ENCODE measurements at regions not wholly inside any gene's neighbourhood (a gene's known extent, or its start where the extent isn't known, plus 50 kb on each side); places are given as distances from the start of the nearest gene placed in this dataset.

- no peak for DNase-seq
These were observed 942.6 kb downstream of the SUCLG1 start for GRCh38 chr2:83516503-83516902.

- no peak for DNase-seq
These were observed 971.6 kb downstream of the SUCLG1 start for GRCh38 chr2:83487451-83487850.

GRCh38 chr2:83481436-83481835 is 977.6 kb downstream of the SUCLG1 start:
- no peak for DNase-seq

GRCh38 chr2:83478037-83478436 is 981.0 kb downstream of the SUCLG1 start:
- no peak for DNase-seq

GRCh38 chr2:83475371-83475770 is 983.7 kb downstream of the SUCLG1 start:
- no peak for DNase-seq

GRCh38 chr2:83471655-83472054 is 987.4 kb downstream of the SUCLG1 start:
- DNase-seq: no peak

- no peak for DNase-seq
These were observed 988.2 kb downstream of the SUCLG1 start for GRCh38 chr2:83470928-83471327.

GRCh38 chr2:83464444-83464843 is 994.6 kb downstream of the SUCLG1 start:
- DNase-seq: no peak

- no peak for DNase-seq
These were observed 996.2 kb downstream of the SUCLG1 start for GRCh38 chr2:83462881-83463280.

- no peak for DNase-seq
These were observed 997.9 kb downstream of the SUCLG1 start for GRCh38 chr2:83461135-83461534.

GRCh38 chr2:83459456-83459855 is 999.6 kb downstream of the SUCLG1 start:
- DNase-seq: no peak

- DNase-seq: no peak
These were observed 1023.1 kb downstream of the SUCLG1 start for GRCh38 chr2:83435989-83436388.

GRCh38 chr2:83420993-83421392 is 1038.1 kb downstream of the SUCLG1 start:
- DNase-seq: no peak

- no peak for DNase-seq
These were observed 1064.8 kb downstream of the SUCLG1 start for GRCh38 chr2:83394134-83394904.

- DNase-seq: no peak
These were observed 1070.3 kb downstream of the SUCLG1 start for GRCh38 chr2:83388804-83389203.

GRCh38 chr2:83386549-83386948 is 1072.5 kb downstream of the SUCLG1 start:
- no peak for DNase-seq

- no peak for DNase-seq
These were observed 1080.2 kb downstream of the SUCLG1 start for GRCh38 chr2:83378921-83379320.

GRCh38 chr2:83376731-83377130 is 1082.3 kb downstream of the SUCLG1 start:
- DNase-seq: no peak

- DNase-seq: no peak
These were observed 1088.7 kb downstream of the SUCLG1 start for GRCh38 chr2:83370419-83370762.

GRCh38 chr2:83369601-83370418 is 1089.3 kb downstream of the SUCLG1 start:
- DNase-seq: no peak

GRCh38 chr2:83368916-83369315 is 1090.2 kb downstream of the SUCLG1 start:
- no peak for DNase-seq

- no peak for DNase-seq
These were observed 1090.6 kb downstream of the SUCLG1 start for GRCh38 chr2:83368461-83368860.

GRCh38 chr2:83365476-83365875 is 1093.6 kb downstream of the SUCLG1 start:
- no peak for DNase-seq

- no peak for DNase-seq
These were observed 1094.8 kb downstream of the SUCLG1 start for GRCh38 chr2:83364264-83364663.
